MV-4-11 (cell line): ENCODE measurements at regions not wholly inside any gene's neighbourhood (a gene's known extent, or its start where the extent isn't known, plus 50 kb on each side); places are given as distances from the start of the nearest gene placed in this dataset.
"Not testable (repeated sequence)": the region's sequence is repeated elsewhere in the genome, so short reads cannot be mapped to it uniquely, and the experiment has no call there.

Experiments
- DNase-seq: peaks from one replicate; lab custom pipeline; 2025; lab: John Stamatoyannopoulos, UW

- DNase-seq = not testable (repeated sequence)
Measured at GRCh38 chr20:53721445-53721963, 127.9 kb upstream of the ZNF217 start.

- DNase-seq = not testable (repeated sequence)
Measured at GRCh38 chr20:53719171-53719803, 125.6 kb upstream of the ZNF217 start.

- DNase-seq = peak; percentile 78
Measured at GRCh38 chr20:53718142-53719021, 124.7 kb upstream of the ZNF217 start.

GRCh38 chr20:53716395-53716794 is 122.8 kb upstream of the ZNF217 start:
- peak; percentile 49 for DNase-seq

GRCh38 chr20:53714524-53714923 is 120.9 kb upstream of the ZNF217 start:
- DNase-seq = no peak

GRCh38 chr20:53713328-53714056 is 119.9 kb upstream of the ZNF217 start:
- DNase-seq = no peak

GRCh38 chr20:53712212-53712977 is 118.8 kb upstream of the ZNF217 start:
- DNase-seq = no peak

- DNase-seq = no peak
Measured at GRCh38 chr20:53711333-53712211, 117.9 kb upstream of the ZNF217 start.

GRCh38 chr20:53708129-53708968 is 114.7 kb upstream of the ZNF217 start:
- peak; percentile 91 for DNase-seq

- peak; percentile 93 for DNase-seq
Measured at GRCh38 chr20:53707371-53708055, 113.9 kb upstream of the ZNF217 start.

- peak; percentile 99 for DNase-seq
Measured at GRCh38 chr20:53706466-53707370, 113.1 kb upstream of the ZNF217 start.

- peak; percentile 29 for DNase-seq
Measured at GRCh38 chr20:53706008-53706465, 112.4 kb upstream of the ZNF217 start.

- no peak for DNase-seq
Measured at GRCh38 chr20:53702617-53703016, 109.0 kb upstream of the ZNF217 start.

GRCh38 chr20:53699906-53700305 is 106.3 kb upstream of the ZNF217 start:
- peak; percentile 64 for DNase-seq

- no peak for DNase-seq
Measured at GRCh38 chr20:53699085-53699674, 105.5 kb upstream of the ZNF217 start.

- DNase-seq = peak; percentile 79
Measured at GRCh38 chr20:53698371-53698978, 104.8 kb upstream of the ZNF217 start.
